HG03432 (cell line): ENCODE measurements at regions not wholly inside any gene's neighbourhood (a gene's known extent, or its start where the extent isn't known, plus 50 kb on each side); places are given as distances from the start of the nearest gene placed in this dataset.

Experiments used
- ATAC-seq: cut with Tn5 transposase; IDR thresholded peaks from one replicate; pipeline ENCODE4 v1.9.1; 2021; ENCODE audit warnings: mild to moderate bottlenecking, moderate library complexity; ENCODE audit not compliant: unreplicated experiment

GRCh38 chr7:125675640-125676039 lies 746.0 kb upstream of the POT1 start:
- ATAC-seq, result no peak

DNA sequence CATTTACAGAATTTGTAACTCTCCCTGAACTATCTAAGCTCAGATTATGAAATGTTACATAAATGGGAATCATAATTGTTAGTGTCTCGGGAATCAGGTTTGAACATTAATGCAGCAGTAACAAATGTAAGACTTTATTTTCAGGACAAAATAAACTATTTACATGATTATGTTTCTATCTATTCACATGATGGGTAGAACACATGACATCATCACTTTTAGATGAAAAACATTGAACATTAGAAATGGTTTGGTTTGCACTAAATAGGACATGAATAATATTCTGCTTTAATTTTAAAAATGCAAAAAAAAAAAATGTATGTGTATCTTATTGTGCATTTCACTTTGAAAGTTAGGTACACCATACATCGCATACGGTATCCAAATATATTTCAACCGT lies 745.5 kb upstream of the POT1 start:
- no peak for ATAC-seq

DNA sequence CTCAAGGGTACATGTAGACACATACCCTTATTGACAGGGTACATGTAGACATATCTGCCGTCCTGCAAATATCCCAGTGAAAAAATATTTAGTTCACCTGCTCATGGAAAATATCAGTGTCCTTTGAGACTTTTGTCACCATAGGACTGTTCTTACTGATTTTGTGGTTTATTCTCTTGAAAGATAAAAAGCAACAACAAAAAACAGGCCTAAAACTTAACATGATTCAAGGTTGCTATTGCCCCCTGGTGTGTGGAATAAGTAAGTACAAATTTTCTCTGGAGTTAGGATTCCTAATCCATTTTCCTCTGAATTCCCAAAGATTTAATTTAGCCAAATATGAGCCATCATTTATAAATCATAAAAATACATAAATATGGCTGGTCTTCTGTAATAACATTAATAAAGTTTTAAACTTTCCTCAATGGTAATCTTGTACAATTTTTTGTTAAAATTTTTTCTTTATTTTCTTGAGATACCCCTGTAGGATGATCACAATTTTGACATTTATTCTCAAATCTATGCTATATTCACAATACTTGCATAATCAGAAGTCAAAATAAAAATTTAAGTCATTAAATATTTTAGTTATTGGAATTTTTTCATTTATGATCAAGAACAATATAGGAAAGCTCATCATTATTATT lies 741.4 kb upstream of the POT1 start:
- ATAC-seq, result peak; percentile 58

DNA sequence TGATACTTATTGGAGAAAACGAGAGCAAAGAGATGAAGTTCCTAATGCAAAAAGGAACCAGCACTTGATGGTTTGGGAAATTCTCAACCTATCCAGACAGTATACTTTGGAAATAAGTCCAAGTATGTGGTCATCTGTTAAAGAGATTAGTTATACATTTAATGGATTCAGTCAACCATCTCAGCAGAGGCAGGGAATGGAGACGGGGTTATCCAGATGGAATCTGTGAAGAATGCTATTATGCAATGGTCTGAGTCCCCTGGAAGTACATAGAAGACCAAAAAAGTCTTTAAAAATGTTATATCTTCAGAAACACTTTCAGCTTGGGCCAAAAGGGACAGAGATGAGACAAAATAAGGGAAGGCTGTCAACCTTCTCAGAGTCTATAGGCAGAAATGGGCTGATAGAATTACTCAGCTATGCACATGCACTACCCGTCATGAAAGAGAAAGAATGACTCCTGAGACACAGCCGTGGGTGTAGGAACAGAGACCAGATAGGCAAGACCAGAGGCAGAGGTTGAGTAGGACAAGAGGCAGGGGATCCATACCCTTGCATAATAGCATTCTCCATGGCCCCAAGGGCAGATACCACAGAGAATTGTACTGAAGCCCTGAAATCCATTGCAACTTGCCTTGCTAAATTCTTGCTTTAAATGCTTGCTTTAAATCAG lies 738.8 kb upstream of the POT1 start:
- peak; percentile 70 for ATAC-seq

GRCh38 chr7:125664625-125665024 lies 735.0 kb upstream of the POT1 start:
- no peak for ATAC-seq

DNA sequence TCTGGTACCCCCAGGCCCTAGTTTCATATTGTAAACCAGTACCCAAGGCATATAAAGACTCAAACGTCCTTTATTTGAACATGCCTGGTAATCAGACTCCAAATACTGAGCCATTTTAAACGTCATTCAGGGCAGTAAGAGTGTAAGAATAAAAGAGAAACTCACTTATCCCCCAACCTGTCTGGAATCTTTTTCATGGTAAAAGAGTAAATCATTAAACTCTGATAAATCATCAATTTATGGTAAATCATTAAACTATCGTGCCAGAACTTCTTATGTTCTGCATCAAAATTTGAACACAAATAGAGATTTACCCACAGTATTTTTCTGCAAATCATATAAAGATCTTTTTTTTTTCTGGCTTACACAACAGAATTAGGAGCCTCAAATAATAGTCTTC lies 734.3 kb upstream of the POT1 start:
- no peak for ATAC-seq

DNA sequence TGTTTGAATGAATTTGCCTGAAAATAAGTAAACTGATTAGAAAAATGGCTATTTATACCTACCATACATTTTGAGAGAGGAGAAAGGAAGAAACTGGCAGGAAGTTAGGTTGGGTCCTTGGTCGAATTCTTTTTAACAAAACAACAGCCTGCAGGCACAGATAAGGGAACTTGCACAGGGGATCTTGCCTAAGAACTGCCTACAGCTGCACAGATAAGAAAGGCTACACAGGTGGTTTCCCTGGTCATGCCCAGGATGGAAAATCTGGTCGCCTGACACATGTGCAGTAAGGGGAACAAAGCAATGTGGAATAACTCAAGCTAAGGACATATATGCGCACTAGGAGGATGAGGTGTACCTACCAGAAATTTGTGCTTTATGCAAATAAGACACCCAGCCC lies 732.1 kb upstream of the POT1 start:
- no peak for ATAC-seq

- no peak for ATAC-seq
Measured at GRCh38 chr7:125661006-125661405, 731.4 kb upstream of the POT1 start.

- no peak for ATAC-seq
Measured at GRCh38 chr7:125654076-125654475, 724.5 kb upstream of the POT1 start.

GRCh38 chr7:125651823-125652528 lies 722.4 kb upstream of the POT1 start:
- peak; percentile 67 for ATAC-seq

- ATAC-seq, result no peak
Measured at GRCh38 chr7:125648543-125648942, 718.9 kb upstream of the POT1 start.

DNA sequence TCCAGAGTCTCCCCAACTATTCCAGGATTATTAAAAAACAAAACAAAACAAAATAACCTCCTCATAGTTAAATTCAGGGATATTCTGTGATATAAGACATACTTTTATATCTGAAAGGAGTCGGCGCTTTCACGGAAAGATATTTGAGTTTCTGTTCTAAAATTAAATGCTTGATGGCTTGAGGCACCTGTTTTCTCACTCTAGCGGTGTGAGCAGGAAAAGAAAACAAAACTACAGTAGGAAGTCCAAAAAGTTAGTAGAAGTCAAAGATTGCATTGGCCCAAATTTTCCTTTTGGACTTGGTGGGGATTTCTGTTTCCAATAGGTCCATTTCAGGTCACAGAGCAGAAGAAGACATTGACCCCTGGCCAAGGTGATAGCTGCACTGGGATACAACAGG lies 716.1 kb upstream of the POT1 start:
- no peak for ATAC-seq

- no peak for ATAC-seq
Measured at GRCh38 chr7:125644109-125644508, 714.5 kb upstream of the POT1 start.

DNA sequence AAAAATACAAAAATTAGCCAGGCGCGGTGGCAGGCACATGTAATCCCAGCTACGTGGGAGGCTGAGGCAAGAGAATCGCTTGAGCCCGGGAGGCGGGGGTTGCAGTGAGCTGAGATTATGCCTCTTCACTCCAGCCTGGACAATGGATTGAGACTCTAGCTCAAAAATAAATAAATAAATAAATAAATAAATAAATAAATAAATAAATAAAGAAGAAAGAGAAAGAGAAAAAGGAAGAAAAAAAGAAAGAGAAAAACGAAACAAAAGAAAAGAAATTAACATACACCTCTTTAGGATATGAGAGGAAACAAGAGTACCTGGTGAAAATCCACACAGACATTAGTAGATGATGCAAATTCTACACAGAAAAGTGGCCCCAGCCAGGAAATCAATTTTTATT lies 713.7 kb upstream of the POT1 start:
- ATAC-seq, result no peak

DNA sequence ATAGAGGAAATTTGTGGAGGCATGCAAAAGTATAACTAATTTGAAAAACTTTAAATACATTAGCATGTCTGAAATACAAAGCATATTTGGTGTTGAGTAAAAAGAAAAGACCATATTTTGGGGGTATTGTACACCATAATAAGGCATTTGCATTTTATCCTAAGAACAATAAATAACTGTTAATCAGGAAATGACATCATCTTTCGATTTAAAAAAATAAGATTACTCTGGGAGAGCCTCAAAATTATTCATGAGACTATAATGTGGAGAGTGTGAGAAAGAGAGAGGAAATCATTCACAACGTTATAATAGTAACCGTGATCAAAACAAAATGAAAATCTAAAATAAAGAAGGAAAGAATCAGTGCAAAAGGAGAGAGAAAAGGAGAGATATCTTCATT lies 712.3 kb upstream of the POT1 start:
- ATAC-seq, result no peak

DNA sequence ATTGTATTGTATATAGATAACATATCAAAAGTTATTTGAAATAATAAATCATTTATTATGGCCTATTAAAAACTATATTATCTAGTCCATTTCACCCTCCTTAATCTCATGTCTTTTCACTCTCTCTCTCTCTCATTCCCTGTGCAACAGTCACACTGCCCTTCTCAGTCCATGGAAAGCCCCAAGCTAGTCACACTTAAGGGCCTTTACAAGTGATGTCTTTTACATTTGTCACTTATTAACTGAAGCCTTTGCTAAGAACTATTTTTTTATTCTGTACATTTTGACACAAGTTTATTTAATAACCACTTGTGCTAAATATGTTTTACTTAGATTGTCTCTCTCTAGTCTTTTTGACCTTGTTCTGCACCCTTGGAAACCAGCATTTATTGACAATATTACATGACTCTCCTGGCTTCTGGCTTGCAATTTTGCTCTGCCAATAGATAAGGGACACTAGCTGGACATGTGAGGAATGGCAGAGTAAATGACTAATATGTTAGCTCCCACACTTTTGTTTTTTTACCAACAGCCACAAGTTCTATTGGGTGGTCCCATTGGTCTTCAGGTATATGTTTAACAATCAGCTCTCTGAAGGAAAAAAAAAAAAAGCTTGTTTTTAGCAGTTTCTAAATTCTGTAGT lies 706.8 kb upstream of the POT1 start:
- ATAC-seq, result peak; percentile 69

GRCh38 chr7:125618516-125618915 lies 688.9 kb upstream of the POT1 start:
- no peak for ATAC-seq

- ATAC-seq, result no peak
Measured at GRCh38 chr7:125611582-125611981, 682.0 kb upstream of the POT1 start.

GRCh38 chr7:125606671-125607070 lies 677.0 kb upstream of the POT1 start:
- no peak for ATAC-seq

DNA sequence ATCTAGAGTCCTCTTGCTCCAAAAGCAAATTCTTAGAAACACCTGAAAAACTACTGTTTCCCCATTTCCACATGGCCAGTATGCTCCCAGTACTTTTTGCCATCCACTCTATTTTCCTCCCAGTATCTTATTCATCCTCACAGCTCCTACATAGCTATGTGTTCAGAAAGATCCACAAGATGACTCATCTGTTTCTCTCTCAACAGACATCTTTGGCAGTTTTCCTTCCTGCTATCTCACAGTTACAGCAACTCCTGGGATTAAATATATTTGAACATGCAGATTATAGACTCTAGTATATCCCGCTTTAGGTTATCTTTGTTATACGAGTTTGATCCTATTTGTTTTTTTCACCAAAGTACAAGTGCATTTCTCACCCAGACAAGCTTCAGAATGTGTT lies 675.6 kb upstream of the POT1 start:
- no peak for ATAC-seq

- ATAC-seq, result no peak
Measured at GRCh38 chr7:125602441-125602840, 672.8 kb upstream of the POT1 start.

GRCh38 chr7:125599387-125599786 lies 669.8 kb upstream of the POT1 start:
- no peak for ATAC-seq
